HG02884 (cell line): ENCODE measurements at regions not wholly inside any gene's neighbourhood (a gene's known extent, or its start where the extent isn't known, plus 50 kb on each side); places are given as distances from the start of the nearest gene placed in this dataset.
"Not testable (repeated sequence)": the region's sequence is repeated elsewhere in the genome, so short reads cannot be mapped to it uniquely, and the experiment has no call there.

ENCODE experiments used
- ATAC-seq: cut with Tn5 transposase; IDR thresholded peaks from one replicate; pipeline ENCODE4 v1.9.1; 2021; ENCODE audit warnings: mild to moderate bottlenecking, moderate library complexity; ENCODE audit not compliant: unreplicated experiment

DNA sequence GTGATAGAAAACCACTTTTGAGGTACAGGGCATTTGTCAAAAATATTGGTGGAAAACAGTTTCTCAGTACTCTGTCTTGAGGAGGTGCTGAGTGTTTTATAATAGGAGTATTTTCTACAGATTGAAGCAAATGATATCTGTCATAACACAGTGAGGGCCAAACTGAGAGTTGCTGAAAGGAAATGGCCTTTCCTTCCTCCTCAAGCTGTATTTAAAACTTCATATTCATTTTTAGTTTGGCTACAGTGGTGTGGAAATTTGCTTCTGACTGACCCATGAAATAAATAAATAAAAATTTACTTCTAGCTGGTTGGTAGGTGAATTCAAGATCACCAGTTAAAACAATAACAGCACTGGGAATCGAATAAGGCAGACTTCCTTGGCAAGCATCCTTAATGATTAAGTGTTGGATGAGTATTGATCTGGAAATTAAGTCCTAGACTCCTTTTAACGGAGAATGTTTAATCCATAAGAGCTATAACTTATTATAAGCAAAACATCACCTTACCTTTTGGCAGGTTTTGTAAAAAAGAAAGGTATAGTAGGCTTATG lies 828.6 kb upstream of the CITED2 start:
- ATAC-seq: no peak

DNA sequence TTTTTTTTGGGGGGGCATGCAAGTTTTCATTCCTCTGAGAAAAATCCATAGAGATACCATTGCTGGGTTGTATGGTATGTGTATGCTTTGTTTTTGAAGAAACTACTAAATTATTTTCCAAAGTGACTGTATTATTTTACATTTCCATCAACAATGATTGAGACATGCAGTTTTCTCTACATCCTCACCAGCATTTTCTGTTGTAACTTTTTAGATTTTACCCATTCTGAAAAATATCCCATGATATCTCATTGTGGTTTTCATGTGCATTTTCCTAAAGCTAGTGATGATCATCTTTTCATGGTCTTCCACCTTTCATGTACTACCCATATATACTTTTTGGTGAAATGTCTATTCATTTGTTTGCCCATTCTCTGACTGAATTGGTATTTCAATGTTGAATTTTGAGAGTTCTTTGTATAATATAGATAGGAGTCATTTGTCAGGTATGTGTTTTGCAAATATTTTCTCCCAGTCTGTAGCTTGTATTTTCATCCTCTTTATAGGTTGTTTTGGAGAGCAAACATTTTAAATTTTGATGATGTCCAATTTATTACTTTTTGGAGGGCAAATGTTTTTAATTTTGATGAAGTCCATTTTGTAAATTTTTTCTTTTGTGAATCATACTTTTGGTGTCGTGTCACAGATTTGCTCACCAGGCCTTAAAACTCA lies 827.5 kb upstream of the CITED2 start:
- ATAC-seq: no peak

DNA sequence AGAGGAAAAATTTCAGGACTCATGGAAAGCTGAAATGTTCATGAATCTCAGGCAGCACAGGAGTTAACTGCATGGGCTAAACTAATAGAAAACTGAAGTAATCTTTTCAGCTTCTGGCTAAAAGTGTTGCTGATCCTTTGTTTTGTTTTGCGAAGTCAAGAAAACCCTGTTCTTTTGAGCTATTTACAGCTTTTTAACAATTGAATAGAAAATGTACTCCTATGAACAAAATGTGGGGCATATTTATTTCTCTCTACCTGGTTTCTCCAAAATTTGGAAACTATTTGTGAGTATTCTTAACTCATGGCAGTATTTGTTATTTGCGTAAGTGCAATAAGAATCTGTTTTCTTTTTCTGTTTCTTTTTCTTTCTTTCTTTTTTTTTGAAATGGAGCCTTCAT lies 818.8 kb upstream of the CITED2 start:
- ATAC-seq: no peak

DNA sequence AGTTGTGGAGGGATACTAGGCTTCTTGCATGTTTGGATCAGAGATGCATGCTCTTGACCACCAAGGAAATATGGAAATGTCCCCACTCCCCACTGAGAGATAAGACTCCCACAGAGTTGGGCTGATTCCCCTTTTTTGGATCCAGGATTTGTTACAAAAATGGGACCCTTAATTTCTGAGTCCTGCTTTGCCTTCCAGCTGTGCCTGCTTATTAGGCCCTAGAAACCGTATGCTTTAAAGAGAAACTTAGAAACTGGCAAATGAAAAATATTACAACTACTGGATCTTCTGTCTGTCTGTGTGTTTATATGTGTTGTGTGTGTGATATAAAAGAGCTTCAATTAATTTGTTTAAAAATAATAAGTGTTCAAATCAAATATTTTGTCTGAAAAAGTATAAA lies 817.6 kb upstream of the CITED2 start:
- ATAC-seq: no peak

DNA sequence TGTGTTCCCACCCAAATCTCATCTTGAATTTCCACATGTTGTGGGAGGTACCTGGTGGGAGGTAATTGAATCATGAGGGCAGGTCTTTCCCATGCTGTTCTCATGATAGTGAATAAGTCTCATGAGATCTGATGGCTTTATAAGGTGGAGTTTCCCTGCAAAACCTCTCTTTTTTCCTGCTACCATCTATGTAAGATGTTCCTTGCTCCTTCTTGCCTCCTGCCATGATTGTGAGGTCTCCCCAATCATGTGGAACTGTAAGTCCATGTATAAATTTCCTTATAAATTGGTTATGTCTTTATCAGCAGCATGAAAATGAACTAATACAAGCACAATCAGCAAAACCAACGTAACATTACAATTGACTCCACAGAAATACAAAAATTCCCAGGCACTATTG lies 814.8 kb upstream of the CITED2 start:
- not testable (repeated sequence) for ATAC-seq

DNA sequence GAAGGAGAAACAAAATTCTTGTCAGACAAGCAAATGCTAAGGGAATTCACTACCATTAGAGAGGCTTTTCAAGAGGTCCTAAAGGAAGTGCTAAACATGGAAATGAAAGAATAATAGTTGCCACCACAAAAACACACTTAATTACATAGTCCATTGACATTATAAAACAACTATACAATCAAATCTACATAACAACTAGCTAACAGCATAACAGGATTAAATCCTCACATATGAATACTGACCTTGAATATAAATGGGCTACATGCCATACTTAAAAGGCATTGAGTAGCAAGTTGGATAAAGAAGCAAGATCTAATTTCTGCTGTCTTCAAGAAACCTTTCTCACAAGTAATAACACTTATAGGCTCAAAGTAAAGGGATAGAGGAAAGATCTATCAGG lies 811.5 kb upstream of the CITED2 start:
- no peak for ATAC-seq

DNA sequence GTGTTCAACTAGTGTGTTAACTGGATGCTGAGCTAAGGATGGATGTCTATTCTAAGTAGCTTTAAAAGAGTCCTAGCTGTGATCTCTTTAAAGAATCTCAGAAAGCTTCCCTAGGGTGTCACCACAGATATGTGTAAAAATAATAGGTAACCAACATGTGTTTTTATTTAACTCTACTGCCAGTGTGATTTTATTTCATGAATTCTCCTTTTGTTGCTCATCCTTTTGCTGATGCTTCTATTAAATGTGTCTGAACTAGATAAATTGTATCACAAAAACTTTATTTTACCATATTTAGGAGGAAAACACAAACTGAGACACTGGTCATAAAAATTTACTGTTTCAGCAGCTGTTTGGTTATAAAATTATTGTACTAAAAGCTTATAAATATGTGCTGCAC lies 809.4 kb upstream of the CITED2 start:
- no peak for ATAC-seq

DNA sequence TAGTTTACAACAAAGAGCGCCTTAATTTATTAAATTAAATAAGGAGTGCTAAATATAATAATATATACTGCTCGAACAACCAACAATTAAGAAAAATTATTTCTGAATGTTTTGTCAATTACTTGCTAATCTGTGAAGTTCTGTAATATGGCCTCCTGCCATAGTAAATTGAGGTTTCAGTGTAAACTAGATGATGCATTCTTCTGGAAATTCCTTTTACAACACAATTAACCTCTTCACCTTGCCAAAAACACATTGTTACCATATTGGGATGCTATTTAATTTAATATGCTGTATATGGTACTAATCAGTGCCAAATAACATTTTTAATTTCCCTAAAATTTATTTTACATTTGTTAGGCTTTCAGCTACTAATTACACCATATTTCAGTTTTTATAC lies 808.4 kb upstream of the CITED2 start:
- no peak for ATAC-seq

DNA sequence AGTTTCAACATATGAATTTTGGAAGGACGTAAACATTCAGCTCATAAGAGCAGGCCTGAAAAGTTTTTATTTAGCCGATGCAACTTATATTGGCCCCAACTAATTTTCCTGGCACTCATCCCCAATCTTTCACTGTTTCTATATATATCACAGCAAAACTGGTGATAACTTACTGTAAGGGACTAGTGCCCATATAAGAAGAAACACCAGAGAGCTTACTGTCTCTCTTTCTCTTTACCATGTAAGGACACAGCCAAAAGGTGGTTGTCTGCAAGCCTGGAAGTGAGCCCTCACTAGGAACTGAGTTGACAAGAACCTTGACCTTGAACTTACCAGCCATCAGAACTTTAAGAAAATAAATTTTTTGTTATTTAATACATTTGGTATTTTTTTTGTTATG lies 807.4 kb upstream of the CITED2 start:
- no peak for ATAC-seq

DNA sequence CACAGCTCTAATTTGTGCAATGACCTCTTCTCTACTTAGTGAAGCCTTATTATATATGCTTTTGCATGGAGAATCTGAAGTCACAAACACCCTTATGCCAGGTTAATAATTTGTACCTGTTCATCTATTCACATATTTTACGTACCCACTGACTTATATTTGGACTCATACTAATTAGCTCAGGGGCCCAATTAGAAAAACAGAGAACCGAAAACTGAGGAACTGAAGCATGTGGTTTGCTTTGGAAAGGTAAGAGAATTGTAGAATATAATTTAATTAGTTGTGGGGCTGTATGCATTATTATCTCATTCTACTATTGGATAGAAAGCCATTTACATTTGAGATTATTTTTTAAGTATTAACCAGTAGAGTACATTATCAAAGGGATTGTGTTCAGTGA lies 805.9 kb upstream of the CITED2 start:
- no peak for ATAC-seq

DNA sequence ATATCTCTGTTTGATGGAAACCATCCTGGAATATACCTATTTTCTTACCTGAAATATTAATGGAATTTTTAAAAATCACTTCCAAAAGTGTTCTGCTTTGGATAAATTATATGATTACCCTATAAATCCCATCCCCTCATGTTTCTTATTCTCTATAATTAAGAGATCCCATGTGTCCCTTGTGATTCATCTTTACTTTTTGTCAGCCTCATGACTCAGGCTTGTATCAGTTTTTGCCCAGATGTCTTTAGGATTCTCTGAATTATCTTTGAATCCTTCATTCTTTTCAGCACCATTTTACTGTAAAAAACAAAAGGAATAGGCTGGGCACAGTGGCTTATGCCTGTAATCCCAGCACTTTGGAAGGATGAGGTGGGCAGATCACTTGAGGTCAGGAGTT lies 804.5 kb upstream of the CITED2 start:
- no peak for ATAC-seq

DNA sequence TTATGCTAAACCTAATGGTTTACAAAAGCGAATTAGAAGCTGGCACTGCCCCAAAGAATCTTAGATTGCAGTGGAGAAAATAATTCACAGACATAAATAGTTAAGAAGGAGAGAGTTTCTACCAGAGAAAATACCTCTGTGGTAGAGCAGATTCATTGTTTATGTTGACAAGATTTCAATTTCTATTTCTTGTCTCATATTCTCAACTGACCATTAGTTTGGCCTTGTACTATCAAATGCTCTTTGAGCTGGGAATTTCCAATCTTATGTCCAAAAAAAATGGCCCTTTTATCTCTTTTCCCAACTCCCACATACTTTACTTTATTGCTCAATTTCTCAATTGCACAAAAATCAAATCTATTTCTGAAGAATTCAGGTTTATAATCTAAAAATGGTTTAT lies 804.1 kb upstream of the CITED2 start:
- ATAC-seq: no peak

DNA sequence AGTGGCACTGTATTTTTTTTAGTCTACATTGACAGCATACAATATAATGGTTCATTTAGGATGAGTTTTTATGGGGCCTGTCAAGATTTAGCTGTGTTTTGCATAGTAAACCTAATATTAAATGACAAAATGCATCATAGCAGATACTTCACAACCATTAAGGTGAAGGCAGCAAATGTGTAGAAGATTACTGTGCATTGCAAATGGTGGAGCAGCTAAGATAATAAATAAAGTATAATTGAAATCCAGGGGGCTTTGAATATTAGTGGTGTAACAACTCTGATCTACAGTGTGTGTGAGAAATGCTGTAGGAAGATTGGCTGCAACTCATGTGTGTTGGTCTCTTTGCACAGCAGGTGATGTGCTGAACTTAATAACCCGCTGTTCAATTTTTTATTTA lies 801.9 kb upstream of the CITED2 start:
- no peak for ATAC-seq

DNA sequence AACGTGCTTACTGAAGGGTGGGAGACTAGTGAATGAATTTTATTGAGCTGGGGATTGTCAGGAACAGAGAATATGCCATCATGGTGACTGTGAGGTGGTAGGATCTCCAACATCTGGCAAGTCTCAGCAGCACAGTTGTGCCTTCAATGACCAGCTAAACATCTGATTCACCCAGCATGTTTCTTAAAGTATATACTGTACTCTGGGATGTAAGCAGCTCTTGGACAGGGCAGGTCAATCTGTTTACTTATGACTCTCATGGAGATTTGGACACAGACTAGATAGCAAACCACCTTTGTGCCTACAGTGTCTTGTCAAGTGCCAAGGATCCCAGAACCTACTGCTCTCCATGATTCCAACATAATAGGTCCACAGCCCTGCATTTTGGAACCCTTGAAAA lies 801.0 kb upstream of the CITED2 start:
- no peak for ATAC-seq

DNA sequence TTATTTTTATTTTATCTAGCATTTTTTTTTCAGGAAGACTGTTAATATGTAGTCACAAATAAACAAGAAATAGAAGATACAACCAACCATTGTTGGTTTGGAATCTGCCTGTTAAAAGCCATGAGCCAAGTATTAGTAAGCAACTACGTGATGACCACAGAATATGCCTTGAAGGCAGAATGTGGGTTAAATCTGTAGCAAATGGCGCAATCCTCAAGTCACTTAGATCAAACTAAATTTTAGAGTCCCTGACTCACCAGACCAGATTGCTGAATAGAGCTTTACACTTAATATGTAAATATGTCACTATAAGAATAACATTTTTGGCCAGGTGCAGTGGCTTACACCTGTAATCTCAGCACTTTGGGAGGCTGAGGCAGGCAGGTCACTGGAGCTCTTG lies 800.1 kb upstream of the CITED2 start:
- no peak for ATAC-seq

DNA sequence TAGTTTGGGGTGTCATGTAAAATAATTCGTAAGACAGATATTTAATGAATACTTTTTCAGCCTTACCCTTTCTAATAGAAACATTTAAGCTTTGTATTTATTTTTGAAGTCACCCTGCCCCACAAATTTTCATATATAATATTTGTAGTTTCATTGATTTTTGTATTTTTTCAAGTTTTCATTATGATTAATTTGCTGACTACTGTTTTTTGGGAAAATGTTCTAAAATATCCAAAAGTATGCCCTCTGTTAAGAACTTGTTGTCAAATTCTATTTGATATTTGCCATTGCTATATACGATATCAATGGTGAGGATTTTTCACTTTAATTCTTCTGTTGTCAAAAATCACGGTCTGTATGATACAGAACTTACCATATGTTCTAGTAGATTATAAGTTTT lies 793.9 kb upstream of the CITED2 start:
- no peak for ATAC-seq

DNA sequence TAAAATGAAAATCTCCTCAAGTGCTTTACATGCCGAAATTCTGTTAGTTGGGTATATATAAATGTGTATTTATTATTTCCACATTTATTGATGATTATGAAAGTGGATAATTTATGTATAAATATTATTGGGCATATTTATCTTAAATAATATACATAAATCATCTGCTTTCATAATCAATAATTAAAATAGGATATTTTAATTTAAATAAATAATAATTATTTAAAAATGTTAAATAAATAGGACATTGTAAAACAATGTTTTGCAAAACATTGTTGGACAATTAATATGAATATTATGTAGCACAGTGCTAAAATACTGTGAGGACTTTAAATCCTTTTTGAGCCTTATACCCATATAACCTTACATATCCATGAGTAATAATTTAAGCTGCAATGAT lies 786.5 kb upstream of the CITED2 start:
- ATAC-seq: no peak

DNA sequence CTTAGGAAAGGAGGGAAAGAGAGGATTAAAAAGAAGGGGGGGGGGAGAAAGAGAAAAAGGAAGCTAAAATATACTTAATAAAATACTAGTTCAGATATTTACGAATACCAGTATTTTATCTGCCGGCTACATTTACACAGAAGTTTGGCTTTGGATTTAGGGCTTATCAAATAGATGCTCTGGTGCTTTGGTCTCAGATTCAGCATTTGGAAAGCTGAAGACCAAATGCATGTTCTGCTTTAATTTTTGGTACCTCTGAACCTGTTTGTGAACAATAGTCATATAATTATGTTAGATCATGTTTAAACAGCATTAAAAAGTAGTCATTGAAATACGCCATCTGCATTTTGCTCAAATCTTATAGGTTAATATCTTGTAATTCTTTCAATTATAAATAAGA lies 786.0 kb upstream of the CITED2 start:
- ATAC-seq: no peak

DNA sequence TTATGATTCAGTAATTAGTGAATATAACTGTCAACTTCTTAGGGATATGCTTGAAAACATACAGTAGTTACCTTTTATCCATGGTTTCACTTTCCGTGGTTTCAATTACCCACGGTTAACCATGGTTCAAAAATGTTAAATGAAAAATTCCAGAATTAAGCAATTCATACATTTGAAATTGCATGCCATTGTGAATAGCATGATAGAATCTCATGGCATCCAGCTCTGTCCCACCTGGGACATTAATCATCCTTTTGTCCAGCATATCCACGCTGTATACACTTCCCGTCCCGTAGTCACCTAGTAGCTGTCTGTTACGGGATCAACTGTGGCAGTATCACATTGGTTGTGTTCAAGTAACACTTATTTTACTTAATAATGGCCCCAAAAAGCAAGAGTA lies 781.7 kb upstream of the CITED2 start:
- no peak for ATAC-seq

DNA sequence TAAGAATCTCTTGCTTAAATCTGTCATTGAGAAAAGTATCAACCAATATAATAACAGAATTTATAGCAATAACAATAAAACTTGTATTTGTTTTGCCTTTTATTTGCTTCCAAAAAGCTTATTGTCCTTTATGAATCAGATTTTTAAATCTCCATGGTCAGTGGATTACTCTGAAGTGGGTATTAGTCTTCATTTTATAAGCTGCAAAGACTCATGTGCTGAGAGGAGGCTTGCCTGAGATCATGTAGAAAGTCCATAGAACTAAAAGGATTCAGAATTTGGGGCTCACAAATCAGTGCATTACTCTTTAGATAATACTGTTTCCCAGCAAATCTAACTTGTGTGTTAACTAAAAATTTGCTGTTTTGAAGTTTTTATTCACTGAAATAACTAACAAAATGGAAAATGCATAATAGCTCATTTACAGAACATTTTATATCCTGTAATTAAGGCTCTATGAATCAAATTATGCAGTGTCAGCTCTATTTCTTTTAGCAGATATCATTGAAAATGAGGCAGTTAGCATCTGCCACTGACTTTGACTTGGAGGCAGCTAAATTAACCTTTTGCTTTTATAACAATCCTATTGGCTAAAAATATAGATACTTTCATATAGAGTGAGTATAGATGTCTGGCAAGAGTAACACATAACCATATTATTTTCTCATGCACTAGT lies 781.1 kb upstream of the CITED2 start:
- ATAC-seq: no peak

DNA sequence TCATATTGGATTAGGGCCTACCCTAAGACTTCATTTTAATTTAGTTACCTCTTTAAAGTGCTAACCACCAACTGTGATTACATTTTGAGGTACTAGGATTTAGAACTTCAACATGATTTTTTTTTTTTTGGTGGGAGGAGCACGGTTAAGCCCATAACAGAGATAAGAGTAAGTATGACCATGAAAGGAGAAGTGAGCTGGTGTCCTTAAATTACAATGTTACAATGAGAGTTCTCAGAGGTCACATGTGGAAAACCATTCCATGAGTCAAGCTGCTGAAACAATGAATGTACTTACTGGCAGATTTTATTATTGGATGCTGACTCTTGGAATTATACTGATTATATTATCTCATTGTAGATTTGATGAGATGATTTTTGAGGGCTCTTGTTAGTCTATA lies 779.3 kb upstream of the CITED2 start:
- no peak for ATAC-seq
